PC-3 (cell line): ENCODE measurements at regions not wholly inside any gene's neighbourhood (a gene's known extent, or its start where the extent isn't known, plus 50 kb on each side); places are given as distances from the start of the nearest gene placed in this dataset.

ENCODE experiments used
- CTCF ChIP-seq: fragments of 300-600 bp; sonication (generic); conservative IDR thresholded peaks from 2 replicates; pipeline ENCODE4 v1.5.1; 2017; ENCODE audit warnings: antibody characterized with exemption, low read depth, mild to moderate bottlenecking, low read length
- EZH2 ChIP-seq: fragments of 300-600 bp; sonication (generic); IDR thresholded peaks from one replicate; pipeline ENCODE4 v1.6.1; 2017; ENCODE audit warnings: antibody characterized with exemption, mild to moderate bottlenecking, low read length; ENCODE audit not compliant: unreplicated experiment
- EZH2phosphoT487 ChIP-seq: fragments of 300-600 bp; sonication (generic); IDR thresholded peaks from 2 replicates; pipeline ENCODE4 v1.6.1; 2018; ENCODE audit warnings: mild to moderate bottlenecking, antibody characterized with exemption, low read length, borderline replicate concordance

GRCh38 chr6:33895988-33896387 lies 92.2 kb upstream of the MLN start:
- no peak for TF ChIP-seq CTCF
- no peak for TF ChIP-seq EZH2phosphoT487
- no peak for TF ChIP-seq EZH2
